SK-N-DZ (cell line): ENCODE measurements at regions not wholly inside any gene's neighbourhood (a gene's known extent, or its start where the extent isn't known, plus 50 kb on each side); places are given as distances from the start of the nearest gene placed in this dataset.
"Not testable (repeated sequence)": the region's sequence is repeated elsewhere in the genome, so short reads cannot be mapped to it uniquely, and the experiment has no call there.

ENCODE experiments used
- DNase-seq: peaks from one replicate; pipeline ENCODE4 v3.0.0-alpha.2; 2015; ENCODE audit warnings: low spot score

DNA sequence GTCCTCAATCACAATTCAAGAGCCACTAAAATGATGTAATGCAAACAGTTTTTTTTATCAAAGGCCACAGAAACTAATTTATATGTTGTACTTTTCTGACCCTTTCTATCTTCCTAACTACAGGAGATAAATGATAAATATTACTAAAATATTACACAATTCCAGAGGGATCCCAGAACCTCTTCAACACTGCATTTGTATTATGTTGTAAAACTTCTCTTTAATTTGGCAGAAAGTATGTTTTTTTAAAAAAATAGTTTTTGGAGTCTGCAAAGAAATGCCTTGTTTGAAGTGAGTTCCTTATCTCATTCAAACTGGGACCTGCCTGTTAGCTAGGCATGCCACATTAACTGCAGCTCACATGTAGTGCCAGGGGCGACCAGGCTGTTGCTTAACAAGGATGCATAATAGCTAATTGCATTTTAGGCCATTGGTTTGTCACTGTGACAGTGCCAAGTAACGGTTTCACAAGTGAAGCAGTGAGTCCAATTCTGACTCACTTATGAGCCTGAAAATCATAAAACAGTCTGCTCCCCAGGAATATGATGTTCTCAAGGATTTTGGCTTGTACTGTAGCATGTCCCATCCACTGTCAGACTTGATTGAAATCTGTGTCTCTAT lies 266.9 kb downstream of the KTN1 start:
- no peak for DNase-seq

GRCh38 chr14:55847766-55848165 lies 267.8 kb downstream of the KTN1 start:
- DNase-seq: no peak

DNA sequence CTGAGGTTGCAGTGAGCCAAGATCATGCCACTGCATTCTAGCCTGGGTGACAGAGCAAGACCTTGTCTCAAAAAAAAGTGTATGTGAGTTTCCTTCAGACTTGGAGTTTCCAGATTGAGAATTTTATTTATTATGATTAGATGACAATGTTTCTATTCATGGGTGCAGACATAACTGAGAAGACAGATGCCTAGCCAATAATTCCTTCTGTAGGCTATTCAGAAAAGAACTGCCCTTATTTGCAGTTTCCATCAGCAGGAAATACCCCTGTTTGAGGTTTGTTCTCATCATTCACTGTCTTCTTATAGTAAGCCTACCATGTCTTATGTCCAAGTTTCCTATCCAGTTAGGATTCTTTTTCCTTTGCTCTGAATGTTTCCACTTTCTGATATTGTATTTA lies 269.0 kb downstream of the KTN1 start:
- no peak for DNase-seq

GRCh38 chr14:55849833-55850232 lies 268.4 kb upstream of the PELI2 start:
- no peak for DNase-seq

DNA sequence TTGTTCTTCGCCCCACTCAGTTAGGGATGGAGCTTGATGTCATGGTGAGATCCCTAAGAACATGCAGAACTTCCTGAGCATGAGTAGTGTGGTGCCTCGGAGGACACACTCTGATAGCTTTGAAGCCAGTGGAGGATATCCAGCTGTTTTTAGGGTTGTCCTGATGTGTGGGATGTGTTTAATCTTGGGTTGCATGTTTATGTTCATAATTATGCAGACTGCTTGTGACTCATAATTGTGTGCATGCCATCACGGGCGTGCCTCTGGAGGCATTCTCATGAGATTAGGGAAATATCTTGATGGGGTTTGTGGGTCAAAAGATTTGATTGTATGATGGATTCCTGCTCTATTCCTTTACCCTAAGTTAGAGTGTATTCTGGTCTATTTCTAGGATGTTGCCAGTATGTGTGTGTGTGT lies 267.4 kb upstream of the PELI2 start:
- no peak for DNase-seq

DNA sequence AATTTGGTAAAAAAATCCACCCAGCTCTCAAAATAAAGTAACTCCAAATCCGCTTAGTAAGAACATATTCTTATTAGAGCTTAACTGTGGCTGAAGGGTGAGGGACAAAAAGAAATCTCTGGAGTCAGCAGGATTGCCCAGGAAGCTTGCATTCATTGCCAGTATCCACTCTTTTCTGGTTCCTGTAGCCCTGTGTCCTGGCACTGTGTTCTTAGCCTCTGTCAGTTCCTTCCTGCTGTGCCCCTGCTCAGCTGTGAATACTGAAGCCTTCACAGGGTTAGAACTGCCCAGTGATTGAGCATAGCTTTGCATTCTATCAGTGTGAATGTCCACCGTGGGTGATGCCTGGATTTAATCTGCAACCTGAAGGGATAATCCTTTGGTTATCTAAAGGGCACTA lies 266.9 kb upstream of the PELI2 start:
- DNase-seq: no peak

DNA sequence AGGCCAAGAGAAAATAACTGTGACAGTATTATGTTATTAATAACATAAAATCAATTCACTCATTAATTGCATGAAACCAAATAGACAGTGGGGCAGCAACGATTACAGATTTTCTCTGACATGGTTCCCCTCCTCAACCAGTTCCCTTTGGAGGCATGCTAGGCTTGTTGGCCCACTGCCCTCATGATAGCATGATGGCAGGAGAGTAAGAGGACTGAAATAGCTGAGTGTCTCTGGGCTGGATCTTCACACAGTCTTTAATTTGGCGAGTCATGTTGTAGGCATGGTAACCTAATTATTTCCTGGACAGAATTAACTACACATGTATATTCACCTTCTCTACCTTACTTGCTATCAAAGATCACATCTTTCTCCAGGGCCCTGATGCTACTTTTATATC lies 266.2 kb upstream of the PELI2 start:
- DNase-seq: no peak

DNA sequence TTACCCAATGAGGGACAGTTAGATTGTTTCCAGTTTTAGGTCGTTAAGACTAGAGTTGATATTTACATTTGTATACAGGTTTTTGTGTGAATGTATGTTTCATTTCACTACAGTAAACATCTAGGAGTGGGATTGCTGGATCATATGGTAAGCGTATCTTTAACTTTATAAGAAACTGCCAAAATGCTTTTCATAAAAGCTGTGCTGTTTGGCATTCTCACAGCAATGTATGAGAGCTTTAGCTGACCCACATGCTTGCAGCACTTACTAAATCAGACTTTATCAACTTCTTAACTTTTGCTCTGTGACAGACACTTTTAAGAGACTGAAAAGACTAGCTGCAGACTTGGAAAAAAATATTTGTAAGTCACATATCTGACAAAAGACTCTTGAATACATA lies 262.5 kb upstream of the PELI2 start:
- no peak for DNase-seq

DNA sequence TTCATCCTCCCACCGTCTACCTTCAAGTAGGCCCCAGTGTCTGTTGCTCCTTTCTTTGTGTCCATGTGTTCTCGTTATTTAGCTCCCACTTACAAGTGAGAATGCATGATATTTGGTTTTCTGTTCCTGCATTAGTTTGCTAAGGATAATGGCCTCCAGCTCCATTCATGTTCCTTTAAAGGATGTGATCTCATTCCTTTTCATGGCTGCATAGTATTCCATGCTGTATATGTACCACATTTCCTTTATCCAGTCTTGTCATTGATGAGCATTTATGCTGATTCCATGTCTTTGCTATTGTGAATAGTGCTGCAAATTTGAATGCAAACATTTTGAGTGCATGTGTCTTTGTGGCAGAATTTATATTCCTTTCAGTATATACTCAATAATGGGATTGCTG lies 259.6 kb upstream of the PELI2 start:
- DNase-seq: no peak

GRCh38 chr14:55861561-55861960 lies 256.6 kb upstream of the PELI2 start:
- not testable (repeated sequence) for DNase-seq

GRCh38 chr14:55864890-55865655 lies 253.1 kb upstream of the PELI2 start:
- peak; percentile 16 for DNase-seq

GRCh38 chr14:55867311-55867710 lies 250.9 kb upstream of the PELI2 start:
- DNase-seq: no peak

GRCh38 chr14:55867719-55868118 lies 250.5 kb upstream of the PELI2 start:
- DNase-seq: no peak

- no peak for DNase-seq
Observed at GRCh38 chr14:55869397-55870049, 248.7 kb upstream of the PELI2 start.

GRCh38 chr14:55873169-55873568 lies 245.0 kb upstream of the PELI2 start:
- DNase-seq: no peak

- DNase-seq: no peak
Observed at GRCh38 chr14:55874785-55875184, 243.4 kb upstream of the PELI2 start.

- no peak for DNase-seq
Observed at GRCh38 chr14:55877942-55878341, 240.3 kb upstream of the PELI2 start.

- no peak for DNase-seq
Observed at GRCh38 chr14:55881577-55882241, 236.5 kb upstream of the PELI2 start.

GRCh38 chr14:55884819-55885218 lies 233.4 kb upstream of the PELI2 start:
- no peak for DNase-seq

- DNase-seq: no peak
Observed at GRCh38 chr14:55889124-55889523, 229.1 kb upstream of the PELI2 start.

DNA sequence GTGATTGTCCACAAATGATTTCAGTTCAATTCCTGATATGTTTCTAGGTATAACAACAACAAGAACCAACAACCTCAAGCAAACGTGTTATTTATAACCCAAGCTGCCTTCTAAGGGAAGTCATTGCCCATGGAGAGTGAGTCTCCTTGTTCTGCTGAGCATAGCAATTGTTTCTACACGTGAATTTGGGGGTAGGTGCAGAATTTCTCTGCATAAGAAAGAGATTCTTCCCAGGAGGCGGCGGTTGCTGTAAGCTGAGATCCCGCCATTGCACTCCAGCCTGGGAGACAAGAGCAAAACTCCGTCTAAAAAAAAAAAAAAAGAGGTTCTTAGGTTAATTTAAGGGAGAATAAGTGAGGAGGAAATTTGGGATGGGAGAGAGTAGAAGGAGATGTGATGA lies 226.5 kb upstream of the PELI2 start:
- no peak for DNase-seq

DNA sequence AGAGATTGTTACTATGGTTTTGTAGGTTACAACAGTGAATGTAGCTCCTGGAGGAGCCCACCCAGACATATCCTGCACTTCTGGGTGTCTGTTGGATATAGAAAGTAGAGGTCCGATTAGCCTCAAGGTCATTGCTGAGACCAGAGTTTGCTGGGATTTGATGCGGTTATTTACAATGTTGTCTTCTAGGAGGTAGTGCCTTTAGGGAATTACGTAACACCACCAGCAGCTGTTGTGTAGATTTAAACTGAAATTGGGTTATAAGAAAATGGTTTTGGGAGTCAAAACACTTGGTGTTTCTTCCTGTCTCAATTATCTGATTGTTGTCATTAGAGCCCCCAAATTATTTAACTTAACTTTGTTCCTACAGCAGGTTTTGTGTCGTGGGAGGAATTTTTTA lies 225.3 kb upstream of the PELI2 start:
- no peak for DNase-seq
